SIG-M5 treated with dmso at 0.1 percent for 504 hours (cell line): ENCODE measurements at regions not wholly inside any gene's neighbourhood (a gene's known extent, or its start where the extent isn't known, plus 50 kb on each side); places are given as distances from the start of the nearest gene placed in this dataset.
"Not testable (repeated sequence)": the region's sequence is repeated elsewhere in the genome, so short reads cannot be mapped to it uniquely, and the experiment has no call there.

Experiments
- DNase-seq: peaks from one replicate; lab custom pipeline; 2025; ENCODE audit not compliant: unreplicated experiment; lab: John Stamatoyannopoulos, UW

DNA sequence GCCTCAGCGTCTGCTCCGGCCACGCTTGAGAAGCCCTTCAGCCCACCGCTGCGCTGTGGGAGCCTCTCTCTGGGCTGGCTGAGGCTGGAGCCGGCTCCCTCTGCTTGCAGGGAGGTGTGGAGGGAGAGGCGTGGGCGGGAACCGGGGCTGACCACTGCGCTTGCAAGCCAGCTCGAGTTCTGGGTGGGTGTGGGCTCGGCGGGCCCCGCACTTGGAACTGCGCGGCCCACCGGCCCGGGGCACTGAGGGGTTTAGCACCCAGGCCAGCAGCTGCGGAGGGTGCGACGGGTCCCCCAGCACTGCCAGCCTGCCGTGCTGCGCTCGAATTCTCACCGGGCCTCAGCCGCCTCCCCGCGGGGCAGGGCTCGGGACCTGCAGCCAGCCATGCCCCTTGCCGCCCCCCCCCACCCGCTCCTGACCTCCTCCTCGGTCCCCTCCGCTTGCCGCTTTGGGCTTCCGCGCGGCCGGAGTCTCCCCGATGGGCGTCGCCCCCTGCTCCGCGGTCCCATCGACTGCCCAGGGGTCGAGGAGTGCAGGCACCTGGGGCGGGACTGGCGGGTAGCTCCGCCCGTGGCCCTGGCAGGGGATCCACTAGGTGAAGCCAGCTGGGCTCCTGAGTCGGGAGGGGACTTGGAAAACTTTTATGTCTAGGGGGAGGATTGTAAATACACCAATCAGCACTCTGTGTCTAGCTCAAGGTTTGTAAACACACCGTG lies 106.7 kb downstream of the RAP2B start:
- no peak for DNase-seq

DNA sequence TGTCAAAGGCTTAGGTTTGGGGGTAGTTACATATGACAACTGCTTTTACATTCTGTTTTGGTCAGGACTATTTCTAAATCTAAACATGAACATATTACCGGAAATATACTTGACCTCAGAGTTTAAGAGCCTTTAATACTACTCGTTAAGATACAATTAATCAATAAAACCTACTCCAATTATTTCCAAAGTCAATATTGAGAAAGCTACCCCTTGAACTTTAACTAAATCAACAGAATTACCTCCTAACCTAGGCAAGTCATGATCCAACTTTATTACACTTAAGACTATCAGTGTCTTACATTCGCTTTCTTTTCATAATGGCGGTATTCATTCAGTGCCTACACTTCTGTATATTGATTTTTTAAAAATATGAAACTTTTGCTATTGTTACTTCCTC lies 107.7 kb downstream of the RAP2B start:
- no peak for DNase-seq

DNA sequence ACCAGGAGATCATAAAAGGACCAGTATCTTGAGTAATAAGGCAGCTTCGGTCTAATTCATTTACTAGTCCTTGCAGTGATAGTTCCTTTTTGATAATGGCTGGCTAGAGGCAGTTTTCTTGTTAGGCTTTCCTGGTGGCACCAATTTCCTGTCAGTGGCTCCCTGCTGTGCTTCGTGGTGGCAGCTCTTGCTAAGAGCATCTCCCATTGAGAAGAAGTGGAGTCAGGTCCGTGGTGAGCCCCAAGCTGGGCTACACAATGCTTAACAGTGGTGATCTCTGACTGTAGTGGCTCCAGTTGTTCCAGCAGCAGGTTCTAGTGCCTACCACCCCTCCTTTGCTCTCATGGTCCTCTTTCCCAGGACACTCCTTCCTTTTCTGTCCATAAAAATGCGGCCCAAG lies 111.2 kb downstream of the RAP2B start:
- DNase-seq, result peak; percentile 30

DNA sequence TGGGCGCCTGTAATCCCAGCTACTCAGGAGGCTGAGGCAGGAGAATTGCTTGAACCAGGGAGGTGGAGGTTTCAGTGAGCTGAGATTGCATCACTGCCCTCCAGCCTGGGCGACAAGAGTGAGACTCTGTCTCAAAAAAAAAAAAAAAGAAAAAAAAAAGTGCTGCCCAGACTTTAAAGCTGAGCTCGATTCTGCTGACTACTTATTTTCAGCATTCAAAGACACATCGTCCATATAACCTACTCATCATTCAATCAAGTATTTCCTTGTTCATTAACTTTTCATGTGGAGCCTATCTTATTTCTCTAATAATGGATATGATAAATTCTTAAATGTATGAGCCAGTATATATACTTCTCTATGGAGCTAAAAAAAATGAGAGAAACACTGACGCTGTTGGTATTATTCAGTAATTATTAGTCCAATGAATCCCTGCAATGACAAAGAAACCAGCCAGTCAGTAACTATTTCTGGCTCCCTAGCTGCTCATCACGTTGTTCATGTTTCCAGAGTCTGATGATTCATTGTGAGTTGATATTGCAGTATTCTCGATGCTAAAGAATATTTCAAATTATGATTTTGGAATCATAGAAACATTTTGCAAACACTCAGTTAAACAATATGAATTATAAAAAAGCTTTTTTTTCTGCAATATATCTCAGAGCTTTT lies 111.9 kb downstream of the RAP2B start:
- no peak for DNase-seq

DNA sequence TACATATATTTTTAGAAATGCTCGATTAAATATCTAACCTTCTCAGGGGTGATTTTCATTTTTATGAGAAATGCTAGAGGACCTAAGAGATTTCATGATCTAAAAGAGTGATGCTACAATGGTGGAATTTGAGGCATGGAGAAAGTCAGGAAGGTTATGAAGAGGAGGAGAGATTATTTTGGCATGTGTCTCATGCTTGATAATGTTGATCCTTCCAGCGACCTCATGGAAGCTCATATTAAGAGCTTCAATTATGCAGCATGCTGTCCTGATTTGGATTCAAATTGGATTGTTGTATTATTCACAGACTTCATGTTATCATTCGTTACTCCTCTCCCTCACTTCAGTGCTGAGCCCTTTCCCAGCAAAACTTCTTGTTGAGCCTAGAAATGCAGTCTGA lies 112.5 kb downstream of the RAP2B start:
- no peak for DNase-seq

DNA sequence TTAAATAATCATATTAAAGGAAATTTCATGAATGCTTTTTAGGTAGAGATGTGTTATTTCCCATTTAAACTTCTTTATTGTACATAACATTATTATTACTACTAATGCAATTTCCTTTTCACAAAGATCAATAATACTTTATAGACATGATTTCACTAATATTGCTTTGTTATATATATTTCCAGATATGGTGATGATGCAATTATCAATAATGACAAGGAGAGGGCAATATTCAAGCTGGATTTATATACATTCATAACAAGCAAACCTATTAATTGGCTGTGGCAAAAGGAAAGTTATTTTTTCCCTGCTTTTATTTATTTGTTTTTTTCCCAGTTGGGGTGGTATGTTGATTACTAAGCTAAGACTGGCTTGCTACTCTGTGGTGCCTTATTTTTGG lies 113.5 kb downstream of the RAP2B start:
- no peak for DNase-seq

DNA sequence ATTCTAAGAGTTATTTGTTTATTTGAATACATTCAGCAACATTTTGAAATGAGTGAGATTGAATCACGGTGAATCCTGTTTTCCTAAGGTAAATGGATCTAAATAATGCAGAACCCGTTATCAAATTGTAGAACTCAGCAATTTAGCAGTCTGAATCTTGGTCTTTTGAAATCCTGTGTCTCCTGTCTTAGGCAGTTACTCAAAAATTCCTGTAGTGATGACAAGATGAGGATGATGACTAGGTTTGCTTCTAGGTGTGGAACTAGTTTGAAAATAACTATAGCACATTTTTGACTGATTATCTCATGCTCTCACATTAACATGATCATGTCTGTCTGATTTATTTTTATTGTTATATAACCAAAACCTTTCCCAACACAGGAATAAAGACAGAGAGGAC lies 115.0 kb downstream of the RAP2B start:
- DNase-seq, result no peak

DNA sequence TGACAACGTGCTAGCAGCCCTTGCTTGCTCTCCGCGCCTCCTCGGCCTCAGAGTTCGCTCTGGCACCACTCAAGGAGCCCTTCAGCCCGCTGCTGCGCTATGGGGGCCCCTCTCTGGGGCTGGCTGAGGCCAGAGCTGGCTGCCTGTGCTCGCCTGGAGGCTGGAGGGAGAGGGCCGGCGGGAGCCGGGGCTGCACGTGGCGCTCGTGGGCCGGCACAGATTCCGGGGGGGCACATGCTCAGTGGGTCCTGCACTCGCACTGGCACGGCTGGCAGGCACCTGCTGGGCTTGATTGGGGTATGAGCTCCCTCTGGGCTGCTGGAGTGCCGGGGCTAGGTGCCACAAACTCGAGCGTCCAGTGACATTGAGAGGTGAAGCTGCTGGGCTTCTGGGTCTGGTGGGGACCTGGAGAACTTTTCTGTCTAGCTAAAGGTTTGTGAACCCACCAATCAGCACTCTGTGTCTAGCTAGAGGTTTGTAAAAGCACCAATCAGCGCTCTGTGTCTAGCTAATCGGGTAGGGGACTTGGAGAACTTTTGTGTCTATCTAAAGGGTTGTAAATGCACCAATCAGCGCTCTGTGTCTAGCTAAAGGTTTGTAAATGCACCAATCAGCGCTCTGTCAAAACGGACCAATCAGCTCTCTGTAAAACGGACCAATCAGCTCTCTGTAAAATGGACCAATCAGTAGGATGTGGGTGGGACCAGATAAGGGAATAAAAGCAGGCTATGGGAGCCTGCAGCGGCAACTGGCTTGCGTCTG lies 119.4 kb downstream of the RAP2B start:
- DNase-seq, result not testable (repeated sequence)

DNA sequence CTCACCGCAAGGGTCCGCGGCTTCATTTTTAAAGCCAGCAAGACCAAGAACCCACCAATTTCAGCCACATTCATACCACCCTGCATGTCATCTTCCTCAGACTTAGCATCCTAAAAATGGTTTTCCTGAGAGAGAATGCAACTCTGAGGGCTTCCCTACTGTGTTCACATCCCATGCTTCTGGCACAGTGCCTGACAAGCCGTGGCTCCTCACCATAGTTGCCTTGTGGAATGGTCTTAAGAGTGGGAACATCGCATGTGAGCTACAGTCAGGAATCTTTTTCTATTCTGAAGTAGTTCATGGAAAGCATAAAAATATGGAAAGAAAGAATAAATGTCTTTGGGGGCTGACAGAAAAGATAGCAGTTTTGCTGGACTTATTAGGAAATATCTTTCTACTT lies 120.3 kb downstream of the RAP2B start:
- no peak for DNase-seq

DNA sequence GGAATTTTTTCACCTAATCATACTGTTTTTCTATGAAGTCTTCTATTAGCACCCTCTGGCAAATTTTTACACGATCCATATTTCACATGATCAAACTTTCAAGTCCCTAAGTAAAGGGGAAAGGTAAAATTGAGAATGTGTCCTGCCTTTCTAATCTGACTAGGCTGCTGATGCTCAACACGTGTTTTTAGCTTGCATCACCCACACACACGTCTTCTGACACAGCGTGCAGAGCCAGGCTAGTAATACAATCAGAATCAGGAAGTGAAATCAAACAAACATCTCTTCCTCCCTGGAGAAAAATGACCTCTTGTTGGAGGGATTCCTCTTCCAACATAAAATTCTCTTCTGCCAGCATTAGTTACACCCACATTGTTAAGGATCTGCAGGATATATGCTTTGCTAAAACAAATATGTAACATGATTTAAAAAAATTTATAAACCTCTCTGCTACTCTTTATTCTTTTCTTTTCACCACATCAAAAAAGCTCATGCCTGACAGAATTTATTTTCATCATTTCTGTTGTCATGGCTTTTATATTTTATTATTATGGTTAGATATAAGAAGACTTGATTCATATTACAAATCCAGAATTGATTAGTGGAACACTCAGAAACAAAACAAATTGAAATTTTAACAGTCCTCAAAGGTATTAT lies 122.4 kb downstream of the RAP2B start:
- peak; percentile 94 for DNase-seq

DNA sequence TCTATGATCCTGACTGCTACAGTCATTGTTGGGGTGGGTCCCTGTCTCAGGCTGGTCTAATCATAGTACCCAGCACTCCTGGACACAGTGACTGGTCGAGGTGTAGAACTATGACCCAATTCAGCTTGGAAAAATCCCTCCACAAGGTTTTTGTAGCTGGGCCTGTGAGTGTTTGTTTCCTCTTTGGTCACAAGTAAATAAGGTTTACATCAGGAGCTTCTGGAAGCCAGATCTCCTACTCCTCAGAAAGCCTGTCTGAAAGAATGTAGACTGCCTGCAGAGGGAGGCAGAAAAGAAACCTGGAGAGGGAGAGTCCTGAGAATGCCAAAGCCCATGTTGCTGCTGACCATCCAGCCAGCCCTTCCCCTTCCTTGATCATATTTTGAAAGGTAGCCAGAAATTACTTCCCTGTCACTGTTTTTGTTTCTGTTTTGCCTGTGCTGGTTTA lies 123.2 kb downstream of the RAP2B start:
- DNase-seq, result no peak

DNA sequence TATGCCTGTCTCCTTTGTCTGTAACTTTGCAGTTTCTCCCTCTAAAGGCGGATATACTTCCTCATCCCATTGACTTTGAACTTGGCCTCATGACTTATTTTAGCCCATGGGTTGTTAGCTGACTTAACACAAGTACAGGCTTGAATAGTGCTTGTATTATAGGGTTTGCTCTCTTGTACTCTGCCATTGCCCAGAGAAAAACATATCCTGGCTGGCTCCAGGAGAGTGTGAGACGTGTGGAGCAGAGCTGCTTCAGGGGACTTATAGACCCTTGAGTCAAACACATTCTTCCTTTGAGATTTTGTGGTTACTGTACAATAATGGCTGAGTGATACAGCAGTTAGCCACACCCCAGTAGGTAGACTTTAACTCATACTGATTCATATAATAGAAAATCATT lies 124.0 kb downstream of the RAP2B start:
- DNase-seq, result no peak

DNA sequence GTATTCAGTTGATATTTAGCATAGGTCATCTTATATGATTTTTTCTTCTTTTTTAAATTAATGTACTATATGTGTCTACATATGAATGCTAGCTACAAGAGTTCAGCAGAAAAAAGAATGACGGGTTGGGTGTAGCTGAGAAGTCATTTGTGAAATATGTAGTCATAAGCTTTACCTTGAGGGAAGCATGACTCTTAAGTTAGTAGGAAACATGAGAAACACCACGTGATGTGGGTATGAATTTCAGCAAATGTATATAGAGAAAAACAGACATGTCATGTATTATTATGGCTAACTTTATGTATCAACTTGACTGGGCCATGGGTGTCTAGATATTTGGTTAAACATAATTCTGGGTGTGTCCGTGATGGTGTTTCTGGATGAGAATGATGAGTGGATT lies 125.0 kb downstream of the RAP2B start:
- no peak for DNase-seq

DNA sequence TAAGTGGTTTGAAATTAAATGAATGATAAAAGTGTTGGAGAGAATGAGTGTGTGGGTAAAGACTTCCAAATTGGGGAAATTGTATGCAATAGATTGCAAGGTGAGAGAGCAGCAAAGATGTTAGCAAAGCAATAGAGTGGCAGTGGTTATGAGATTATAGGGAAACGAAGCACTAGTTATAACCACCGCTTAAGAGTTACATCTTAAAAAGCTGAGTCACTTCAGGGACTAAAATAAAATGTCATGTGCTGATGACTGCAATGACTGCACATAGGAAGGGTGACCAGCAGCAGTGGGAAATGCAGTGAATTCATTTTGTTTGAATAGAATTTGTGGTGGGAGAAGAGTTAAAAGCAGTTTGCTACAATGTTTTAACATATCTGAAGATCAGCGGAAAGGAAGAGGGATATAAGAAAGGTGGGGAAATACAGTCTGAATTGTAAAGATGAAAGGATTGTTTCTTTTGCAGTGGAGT lies 127.3 kb downstream of the RAP2B start:
- DNase-seq, result peak; percentile 90

DNA sequence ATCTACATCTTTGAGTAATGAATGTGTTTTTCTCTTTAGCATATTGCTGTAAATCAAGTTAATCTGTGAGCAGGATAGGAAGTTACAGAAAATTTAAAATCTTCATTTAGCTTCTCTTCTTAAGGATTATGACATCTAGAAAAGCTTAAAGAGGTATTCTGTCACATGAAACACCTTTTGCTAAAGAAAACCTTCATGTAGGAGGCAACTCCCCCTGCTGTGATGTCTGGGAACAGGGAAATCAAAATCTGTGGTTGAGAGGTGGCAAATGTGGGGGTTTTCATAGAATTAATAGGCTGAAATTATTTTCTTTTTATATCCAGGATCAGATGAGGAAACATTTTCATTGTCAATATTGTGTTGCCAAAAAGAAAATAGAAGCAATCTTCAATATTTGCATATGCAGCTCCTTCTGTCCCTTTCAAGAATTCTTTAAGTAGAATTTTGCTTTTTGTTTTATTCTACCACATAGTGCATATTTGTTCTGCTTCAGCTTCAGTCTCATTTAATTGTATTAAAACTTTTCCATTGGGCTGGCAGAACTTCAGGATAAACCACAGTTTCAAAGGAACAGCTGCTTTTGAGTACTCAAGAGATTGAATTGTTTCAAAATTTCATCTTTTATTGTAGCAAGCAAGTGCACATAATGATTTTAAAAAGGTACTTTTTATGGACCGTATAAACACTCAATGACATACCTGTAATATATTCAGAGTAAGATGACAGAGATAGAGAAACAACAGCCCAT lies 128.4 kb downstream of the RAP2B start:
- DNase-seq, result no peak

DNA sequence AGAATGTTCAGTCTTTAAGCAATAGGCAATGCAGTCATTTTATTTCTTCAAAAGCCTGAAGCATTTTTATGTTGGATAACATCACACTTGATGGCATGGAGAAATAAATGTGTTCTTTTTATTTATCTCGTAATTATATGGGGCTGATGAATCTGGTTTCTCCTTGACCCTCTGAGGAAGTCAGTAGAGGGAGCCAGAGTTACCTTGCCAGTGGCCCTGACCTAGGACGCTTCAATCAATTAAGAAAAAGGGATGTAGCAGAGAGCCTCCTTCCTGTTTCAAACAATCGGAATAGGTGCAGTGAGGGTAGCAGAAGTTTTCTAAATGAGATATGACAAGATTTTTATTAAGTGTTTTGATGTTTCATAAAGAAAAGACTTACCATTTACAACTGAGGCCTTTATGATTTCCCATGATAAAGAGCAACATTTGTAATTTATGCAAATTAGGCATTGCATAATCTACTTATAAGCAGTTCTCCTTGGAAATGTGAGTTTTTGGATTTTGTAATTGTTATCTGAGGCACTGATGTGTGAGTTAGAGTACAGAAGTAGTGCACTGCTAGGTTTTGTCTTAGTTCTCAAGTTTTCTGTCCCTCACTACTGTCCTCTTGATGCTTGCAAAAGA lies 129.1 kb downstream of the RAP2B start:
- DNase-seq, result peak; percentile 74

DNA sequence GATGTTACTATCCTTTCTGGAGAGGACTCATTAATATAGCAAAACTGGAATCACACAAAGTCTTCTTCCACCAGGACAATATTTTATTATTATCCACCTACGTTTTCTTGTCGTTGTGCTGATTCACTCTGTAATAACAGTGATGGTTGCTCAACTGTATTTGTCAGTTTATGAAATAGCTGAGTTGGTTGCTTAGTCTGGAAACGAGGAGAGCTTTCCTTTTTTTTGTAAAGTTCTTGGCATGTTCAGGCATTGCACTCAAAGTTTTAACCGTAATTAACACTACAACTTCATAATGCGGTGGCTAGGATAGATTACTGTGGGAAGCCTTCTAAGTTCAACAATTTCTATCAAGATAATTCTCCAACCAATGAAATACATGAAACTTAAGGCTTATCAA lies 131.2 kb downstream of the RAP2B start:
- DNase-seq, result peak; percentile 74

DNA sequence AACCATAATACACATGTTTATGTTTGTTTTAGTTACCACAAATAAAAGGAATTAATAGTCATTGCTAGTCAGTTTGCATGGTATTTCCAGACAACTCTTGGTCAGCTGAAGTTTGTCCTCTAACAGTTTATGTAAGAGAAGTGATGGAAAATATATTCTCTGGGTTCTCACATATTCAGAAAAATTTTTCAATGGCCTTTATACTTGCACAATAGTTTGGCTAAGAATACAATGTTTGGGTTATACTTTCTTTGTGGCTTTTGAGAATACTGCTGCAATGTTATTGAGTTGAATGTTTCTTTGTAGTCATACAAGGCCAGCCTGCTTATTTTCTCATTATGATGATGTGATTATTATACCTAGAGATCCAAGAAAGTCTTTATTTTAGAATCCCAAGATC lies 133.9 kb downstream of the RAP2B start:
- DNase-seq, result no peak

DNA sequence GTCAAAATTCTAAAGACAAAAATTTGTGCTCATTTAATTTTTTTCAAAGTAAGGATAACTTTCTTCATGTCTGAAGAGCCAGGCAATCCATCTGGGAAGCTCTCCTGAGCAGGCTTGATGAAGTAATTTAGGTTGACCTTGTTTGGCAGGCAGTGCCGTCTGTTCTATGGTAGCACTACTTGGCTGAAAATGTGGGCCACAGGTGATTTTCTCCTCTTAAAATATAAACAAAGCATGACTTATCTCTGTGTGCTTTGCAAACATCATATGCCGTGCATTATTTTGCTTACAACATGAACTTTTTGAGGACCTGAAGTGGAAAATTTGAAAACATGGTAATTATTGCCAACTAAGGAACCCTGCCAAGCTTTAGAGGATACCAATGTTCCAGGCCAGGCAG lies 143.2 kb downstream of the RAP2B start:
- no peak for DNase-seq

DNA sequence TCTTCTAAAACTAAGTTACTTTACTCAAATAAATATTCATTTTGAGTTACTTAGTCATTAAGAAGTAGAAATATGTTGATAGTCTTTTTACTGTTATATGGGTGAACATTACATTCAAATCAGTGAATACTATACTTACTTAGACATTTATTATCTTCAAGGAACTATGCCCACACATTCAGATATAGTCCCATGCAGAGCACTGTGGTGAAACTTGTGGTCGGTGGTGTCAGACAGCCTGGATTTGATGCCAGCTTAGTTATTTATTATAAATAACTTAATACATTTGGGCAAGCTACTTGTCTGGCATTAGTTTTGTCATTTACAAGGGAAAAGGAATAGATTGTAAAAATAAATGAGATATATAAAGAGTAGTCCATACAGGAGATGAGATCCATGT lies 149.5 kb downstream of the RAP2B start:
- DNase-seq, result no peak
